CD4-positive, alpha-beta T cell treated with Interleukin-17A for 4 hours (primary cell): ENCODE measurements at regions not wholly inside any gene's neighbourhood (a gene's known extent, or its start where the extent isn't known, plus 50 kb on each side); places are given as distances from the start of the nearest gene placed in this dataset.

Experiments
- DNase-seq: peaks from one replicate; pipeline ENCODE4 v3.0.0-alpha.2; 2020; ENCODE audit warnings: mixed read lengths

GRCh38 chr2:13015532-13016320 lies 299.0 kb downstream of the TRIB2 start:
- DNase-seq, result no peak

- no peak for DNase-seq
These were observed 301.8 kb downstream of the TRIB2 start for GRCh38 chr2:13018490-13018889.

GRCh38 chr2:13019781-13020180 lies 303.0 kb downstream of the TRIB2 start:
- DNase-seq, result no peak

GRCh38 chr2:13020469-13020868 lies 303.7 kb downstream of the TRIB2 start:
- DNase-seq, result no peak

- DNase-seq, result no peak
These were observed 304.8 kb downstream of the TRIB2 start for GRCh38 chr2:13021470-13021957.

GRCh38 chr2:13030606-13031005 lies 313.9 kb downstream of the TRIB2 start:
- no peak for DNase-seq

- no peak for DNase-seq
These were observed 318.1 kb downstream of the TRIB2 start for GRCh38 chr2:13034861-13035260.

- no peak for DNase-seq
These were observed 319.1 kb downstream of the TRIB2 start for GRCh38 chr2:13035866-13036265.

- DNase-seq, result no peak
These were observed 323.3 kb downstream of the TRIB2 start for GRCh38 chr2:13040043-13040442.

- DNase-seq, result no peak
These were observed 329.9 kb downstream of the TRIB2 start for GRCh38 chr2:13046557-13047165.

GRCh38 chr2:13050764-13051163 lies 334.0 kb downstream of the TRIB2 start:
- DNase-seq, result no peak

- DNase-seq, result no peak
These were observed 335.8 kb downstream of the TRIB2 start for GRCh38 chr2:13052547-13052946.

GRCh38 chr2:13056259-13056843 lies 339.6 kb downstream of the TRIB2 start:
- no peak for DNase-seq

- DNase-seq, result no peak
These were observed 340.9 kb downstream of the TRIB2 start for GRCh38 chr2:13057671-13058070.

GRCh38 chr2:13066676-13067075 lies 349.9 kb downstream of the TRIB2 start:
- DNase-seq, result no peak

- DNase-seq, result no peak
These were observed 350.8 kb downstream of the TRIB2 start for GRCh38 chr2:13067508-13067907.

GRCh38 chr2:13089971-13090370 lies 373.2 kb downstream of the TRIB2 start:
- DNase-seq, result no peak

- DNase-seq, result no peak
These were observed 374.7 kb downstream of the TRIB2 start for GRCh38 chr2:13091455-13091854.

GRCh38 chr2:13091861-13092378 lies 375.2 kb downstream of the TRIB2 start:
- DNase-seq, result no peak

- no peak for DNase-seq
These were observed 376.8 kb downstream of the TRIB2 start for GRCh38 chr2:13093416-13093991.

- no peak for DNase-seq
These were observed 385.8 kb downstream of the TRIB2 start for GRCh38 chr2:13102397-13103063.

GRCh38 chr2:13103151-13103550 lies 386.4 kb downstream of the TRIB2 start:
- no peak for DNase-seq
